Type B pancreatic cell (in vitro differentiated cells): ENCODE measurements at regions not wholly inside any gene's neighbourhood (a gene's known extent, or its start where the extent isn't known, plus 50 kb on each side); places are given as distances from the start of the nearest gene placed in this dataset.

Source experiments
- DNase-seq: peaks from one replicate; pipeline ENCODE4 v3.0.0; 2021; ENCODE audit warnings: mixed read lengths; ENCODE audit not compliant: unreplicated experiment; ENCODE audit errors: extremely low spot score
- H3K27ac Mint-ChIP-seq: 2 replicates; pipeline ENCODE4 v1.8.0; 2021; ENCODE audit warnings: mild to moderate bottlenecking, mixed read lengths
- H3K27me3 Mint-ChIP-seq: 2 replicates; pipeline ENCODE4 v1.8.0; 2021; ENCODE audit warnings: mixed read lengths
- H3K36me3 Mint-ChIP-seq: 2 replicates; pipeline ENCODE4 v1.8.0; 2021; ENCODE audit warnings: mixed read lengths
- H3K4me1 Mint-ChIP-seq: one replicate; pipeline ENCODE4 v1.8.0; 2021; ENCODE audit warnings: mixed read lengths; ENCODE audit not compliant: unreplicated experiment
- H3K4me3 Mint-ChIP-seq: 2 replicates; pipeline ENCODE4 v1.8.0; 2021; ENCODE audit warnings: mild to moderate bottlenecking, mixed read lengths
- H3K9me3 Mint-ChIP-seq: 2 replicates; pipeline ENCODE4 v1.8.0; 2021; ENCODE audit warnings: mixed read lengths
- TF ChIP-seq, protein P1 (sequence below): fragments of 200-600 bp; sonication (generic); conservative IDR thresholded peaks from 2 replicates; pipeline ENCODE4 v1.5.0; 2021; ENCODE audit warnings: antibody characterized with exemption, mild to moderate bottlenecking

DNA sequence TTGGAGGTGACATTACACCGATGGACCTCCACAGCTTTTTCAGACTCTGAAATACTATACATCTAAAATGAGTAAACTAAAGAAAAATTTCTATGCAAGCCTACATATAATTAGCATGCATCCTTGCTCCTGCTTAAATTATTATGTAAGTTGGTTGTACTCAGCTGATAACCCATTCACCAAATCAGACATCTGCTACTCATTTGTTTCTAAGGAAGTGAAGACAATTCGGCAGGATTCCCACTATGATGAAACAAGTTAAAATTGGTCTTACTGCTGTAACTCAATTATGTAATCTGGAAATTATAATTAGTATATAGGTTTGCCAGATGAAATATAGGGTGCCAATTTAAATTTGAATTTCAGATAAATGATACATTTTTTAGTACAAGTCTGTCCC is 59.5 kb upstream of the FGF13 start:
- no peak overlapping the region for H3K27ac Mint-ChIP-seq
- TF ChIP-seq, protein P1, sequence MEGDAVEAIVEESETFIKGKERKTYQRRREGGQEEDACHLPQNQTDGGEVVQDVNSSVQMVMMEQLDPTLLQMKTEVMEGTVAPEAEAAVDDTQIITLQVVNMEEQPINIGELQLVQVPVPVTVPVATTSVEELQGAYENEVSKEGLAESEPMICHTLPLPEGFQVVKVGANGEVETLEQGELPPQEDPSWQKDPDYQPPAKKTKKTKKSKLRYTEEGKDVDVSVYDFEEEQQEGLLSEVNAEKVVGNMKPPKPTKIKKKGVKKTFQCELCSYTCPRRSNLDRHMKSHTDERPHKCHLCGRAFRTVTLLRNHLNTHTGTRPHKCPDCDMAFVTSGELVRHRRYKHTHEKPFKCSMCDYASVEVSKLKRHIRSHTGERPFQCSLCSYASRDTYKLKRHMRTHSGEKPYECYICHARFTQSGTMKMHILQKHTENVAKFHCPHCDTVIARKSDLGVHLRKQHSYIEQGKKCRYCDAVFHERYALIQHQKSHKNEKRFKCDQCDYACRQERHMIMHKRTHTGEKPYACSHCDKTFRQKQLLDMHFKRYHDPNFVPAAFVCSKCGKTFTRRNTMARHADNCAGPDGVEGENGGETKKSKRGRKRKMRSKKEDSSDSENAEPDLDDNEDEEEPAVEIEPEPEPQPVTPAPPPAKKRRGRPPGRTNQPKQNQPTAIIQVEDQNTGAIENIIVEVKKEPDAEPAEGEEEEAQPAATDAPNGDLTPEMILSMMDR: no peak
- no peaks in the 10 kb centered on the region for H3K27me3 Mint-ChIP-seq
- H3K4me1 Mint-ChIP-seq: peaks cover 5% of the 10 kb centered on the region
- DNase-seq: no peak
- no peaks in the 10 kb centered on the region for H3K9me3 Mint-ChIP-seq
- no peak overlapping the region for H3K4me3 Mint-ChIP-seq
- no peaks in the 10 kb centered on the region for H3K36me3 Mint-ChIP-seq

GRCh38 chrX:138769918-138770317 is 58.4 kb upstream of the FGF13 start:
- Mint-ChIP-seq H3K4me1 (no peaks in the 10 kb centered on the region), H3K27ac (no peak overlapping the region), H3K4me3 (no peak overlapping the region), H3K36me3 (no peaks in the 10 kb centered on the region), H3K27me3 (no peaks in the 10 kb centered on the region), H3K9me3 (no peaks in the 10 kb centered on the region)
- no peak for DNase-seq
- TF ChIP-seq, protein P1: no peak

GRCh38 chrX:138765051-138765450 is 53.5 kb upstream of the FGF13 start:
- Mint-ChIP-seq H3K4me3 (no peak overlapping the region), H3K27ac (no peak overlapping the region), H3K9me3 (no peaks in the 10 kb centered on the region), H3K36me3 (no peaks in the 10 kb centered on the region), H3K4me1 (no peaks in the 10 kb centered on the region), H3K27me3 (peaks cover 4% of the 10 kb centered on the region)
- DNase-seq: no peak
- TF ChIP-seq, protein P1: no peak

DNA sequence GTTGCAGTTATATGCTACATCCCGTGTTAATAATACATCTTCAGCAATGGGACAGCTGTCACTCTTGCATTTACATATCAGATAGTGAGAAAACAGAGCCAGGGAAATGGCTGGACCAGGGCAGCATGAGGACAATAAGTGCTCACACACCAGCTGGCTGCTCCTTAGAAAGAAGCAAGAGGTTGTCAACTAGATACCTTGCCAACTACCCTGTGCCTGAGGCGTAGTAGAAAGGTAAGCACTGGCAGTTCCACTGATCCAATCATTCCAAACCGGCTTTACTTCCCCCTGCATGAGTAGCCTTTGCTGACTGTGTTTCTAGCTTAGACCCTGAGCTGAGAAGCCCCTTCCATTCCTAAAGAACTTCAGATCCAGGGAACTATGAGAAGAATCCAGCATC is 52.2 kb upstream of the FGF13 start:
- Mint-ChIP-seq H3K27ac (no peak overlapping the region), H3K4me3 (no peak overlapping the region)
- DNase-seq: no peak

DNA sequence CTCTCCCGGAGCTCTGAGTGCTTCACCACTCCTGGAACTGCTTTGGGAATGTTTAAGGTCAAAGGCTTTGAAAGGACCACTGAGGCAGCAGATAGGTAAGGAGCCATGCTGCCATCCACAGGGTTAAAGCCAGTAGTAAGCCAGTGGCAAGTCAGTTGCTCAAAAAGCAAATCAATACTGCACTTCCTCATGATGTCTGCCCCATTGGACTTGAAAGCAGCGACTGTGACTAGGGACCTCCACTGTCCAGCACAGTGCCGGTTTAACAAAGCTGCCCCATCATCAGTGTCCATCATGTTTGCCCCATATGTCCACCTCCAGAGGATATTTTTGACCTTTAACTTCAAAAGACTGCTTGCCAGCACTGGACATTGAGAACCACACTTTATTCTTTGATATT is 49.9 kb upstream of the FGF13 start:
- H3K27ac Mint-ChIP-seq: no peak overlapping the region
- no peak overlapping the region for H3K4me3 Mint-ChIP-seq
- H3K27me3 Mint-ChIP-seq: peaks cover 4% of the 10 kb centered on the region
- H3K36me3 Mint-ChIP-seq: no peaks in the 10 kb centered on the region
- H3K4me1 Mint-ChIP-seq: no peaks in the 10 kb centered on the region
- TF ChIP-seq, protein P1: no peak
- H3K9me3 Mint-ChIP-seq: no peaks in the 10 kb centered on the region
- DNase-seq: no peak

More for the DNA sequence above, 52.2 kb upstream of the FGF13 start:
- H3K27me3 Mint-ChIP-seq: peaks cover 4% of the 10 kb centered on the region
- H3K9me3 Mint-ChIP-seq: no peaks in the 10 kb centered on the region
- no peaks in the 10 kb centered on the region for H3K4me1 Mint-ChIP-seq
- no peaks in the 10 kb centered on the region for H3K36me3 Mint-ChIP-seq
- TF ChIP-seq, protein P1: no peak
